Endothelial cell (in vitro differentiated cells): ENCODE measurements at regions not wholly inside any gene's neighbourhood (a gene's known extent, or its start where the extent isn't known, plus 50 kb on each side); places are given as distances from the start of the nearest gene placed in this dataset.

Source experiments
- DNase-seq: peaks from one replicate; pipeline ENCODE4 v3.0.0; 2021; ENCODE audit warnings: low spot score
- H3K27ac Mint-ChIP-seq: one replicate; pipeline ENCODE4 v1.8.0; 2021; ENCODE audit warnings: mixed read lengths, inconsistent platforms; ENCODE audit not compliant: unreplicated experiment
- H3K27me3 Mint-ChIP-seq: one replicate; pipeline ENCODE4 v1.8.0; 2021; ENCODE audit warnings: mild to moderate bottlenecking, moderate library complexity, mixed read lengths, inconsistent platforms; ENCODE audit not compliant: unreplicated experiment
- H3K36me3 Mint-ChIP-seq: one replicate; pipeline ENCODE4 v1.8.0; 2021; ENCODE audit warnings: mild to moderate bottlenecking, low read depth, mixed read lengths, inconsistent platforms; ENCODE audit not compliant: unreplicated experiment
- H3K4me1 Mint-ChIP-seq: one replicate; pipeline ENCODE4 v1.8.0; 2021; ENCODE audit warnings: mild to moderate bottlenecking, mixed read lengths, inconsistent platforms; ENCODE audit not compliant: unreplicated experiment
- H3K4me3 Mint-ChIP-seq: one replicate; pipeline ENCODE4 v1.8.0; 2021; ENCODE audit warnings: mild to moderate bottlenecking, mixed read lengths, inconsistent platforms; ENCODE audit not compliant: unreplicated experiment
- H3K9me3 Mint-ChIP-seq: one replicate; pipeline ENCODE4 v1.8.0; 2021; ENCODE audit warnings: mixed read lengths, inconsistent platforms; ENCODE audit not compliant: unreplicated experiment
- CTCF ChIP-seq: fragments of 200-600 bp; sonication (generic); IDR thresholded peaks from one replicate; pipeline ENCODE4 v1.5.0; 2021; ENCODE audit warnings: antibody characterized with exemption; ENCODE audit not compliant: unreplicated experiment

DNA sequence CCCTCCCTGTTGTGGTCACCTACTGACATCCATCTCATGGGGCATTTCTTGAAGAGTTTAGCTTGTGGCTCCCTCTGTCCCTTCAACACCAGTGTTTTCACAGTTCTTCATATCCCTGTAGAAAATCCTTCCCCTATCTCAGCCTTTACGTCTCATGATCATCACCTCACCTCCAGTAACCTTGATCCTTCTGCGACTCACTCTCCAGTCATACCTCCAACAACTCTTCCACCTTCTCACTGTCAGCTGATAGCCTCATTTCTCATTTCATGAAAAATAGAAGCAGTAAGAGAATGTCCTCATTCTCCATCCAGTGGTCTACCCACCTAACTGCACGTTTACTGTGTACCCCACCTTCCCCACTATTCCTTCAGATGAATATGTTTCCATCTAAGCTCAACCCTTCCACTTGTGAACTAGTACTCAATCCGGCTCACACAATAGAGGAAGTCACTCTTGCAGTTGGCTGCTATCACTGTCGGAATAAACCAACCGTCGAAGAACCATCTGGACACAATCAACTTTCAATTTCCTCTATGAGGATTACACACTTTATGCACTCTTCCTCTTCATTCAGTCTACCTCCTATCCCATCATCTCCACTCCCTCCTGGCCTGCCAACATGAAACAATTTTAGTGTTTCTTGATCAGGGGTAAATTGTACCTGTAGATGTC lies 256.0 kb downstream of the AHR start:
- Mint-ChIP-seq H3K4me3 (no peak overlapping the region), H3K9me3 (no peaks in the 10 kb centered on the region), H3K4me1 (no peaks in the 10 kb centered on the region), H3K27me3 (peaks cover 2% of the 10 kb centered on the region), H3K36me3 (no peaks in the 10 kb centered on the region), H3K27ac (no peak overlapping the region)
- DNase-seq, result no peak
- TF ChIP-seq CTCF, result no peak

GRCh38 chr7:17556247-17556956 lies 257.9 kb downstream of the AHR start:
- no peaks in the 10 kb centered on the region for H3K36me3 Mint-ChIP-seq
- peaks cover 2% of the 10 kb centered on the region for H3K27me3 Mint-ChIP-seq
- no peaks in the 10 kb centered on the region for H3K9me3 Mint-ChIP-seq
- no peak overlapping the region for H3K4me3 Mint-ChIP-seq
- no peaks in the 10 kb centered on the region for H3K4me1 Mint-ChIP-seq
- no peak for DNase-seq
- no peak overlapping the region for H3K27ac Mint-ChIP-seq
- TF ChIP-seq CTCF, result no peak

DNA sequence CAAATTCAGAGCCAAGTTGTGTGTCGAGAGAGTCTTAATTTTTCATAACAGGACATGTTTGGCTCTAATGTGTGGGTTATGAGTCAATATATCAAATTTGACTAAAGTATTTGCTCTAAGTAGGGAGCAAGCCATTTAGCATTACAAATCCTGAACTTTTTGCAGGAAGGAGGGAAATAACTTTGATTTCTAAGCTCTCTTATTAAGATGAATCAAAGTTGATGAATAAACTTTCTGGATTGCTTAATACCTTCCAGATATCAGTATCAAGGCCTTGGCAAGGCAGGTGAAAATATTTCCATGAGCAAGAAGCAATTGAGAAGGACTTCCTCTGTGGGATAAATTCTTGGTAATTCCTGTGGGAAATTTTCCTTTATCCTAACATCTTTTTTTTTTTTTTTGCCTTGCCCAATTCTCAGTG lies 258.8 kb downstream of the AHR start:
- no peak overlapping the region for H3K27ac Mint-ChIP-seq
- no peaks in the 10 kb centered on the region for H3K36me3 Mint-ChIP-seq
- no peak for DNase-seq
- H3K4me3 Mint-ChIP-seq, result no peak overlapping the region
- H3K9me3 Mint-ChIP-seq, result no peaks in the 10 kb centered on the region
- peaks cover 2% of the 10 kb centered on the region for H3K27me3 Mint-ChIP-seq
- TF ChIP-seq CTCF, result no peak
- H3K4me1 Mint-ChIP-seq, result no peaks in the 10 kb centered on the region

GRCh38 chr7:17558135-17558534 lies 259.7 kb downstream of the AHR start:
- Mint-ChIP-seq H3K4me3 (no peak overlapping the region), H3K27me3 (peaks cover 2% of the 10 kb centered on the region), H3K9me3 (no peaks in the 10 kb centered on the region), H3K4me1 (no peaks in the 10 kb centered on the region), H3K27ac (no peak overlapping the region), H3K36me3 (no peaks in the 10 kb centered on the region)
- no peak for DNase-seq
- TF ChIP-seq CTCF, result no peak

GRCh38 chr7:17558558-17559332 lies 260.3 kb downstream of the AHR start:
- Mint-ChIP-seq H3K27ac (no peak overlapping the region), H3K36me3 (no peaks in the 10 kb centered on the region), H3K4me1 (no peaks in the 10 kb centered on the region), H3K9me3 (no peaks in the 10 kb centered on the region), H3K27me3 (peaks cover 2% of the 10 kb centered on the region), H3K4me3 (no peak overlapping the region)
- DNase-seq, result no peak
- TF ChIP-seq CTCF, result no peak
